ENCODE measurements at regions not wholly inside any gene's neighbourhood (a gene's known extent, or its start where the extent isn't known, plus 50 kb on each side); places are given as distances from the start of the nearest gene placed in this dataset.

- 87% methylated on average over 2 of the region's 2 CpGs for WGBS, 2 donors
- no peaks in the 10 kb centered on the region for H3K9me3 ChIP-seq (ENCODE audit: control insufficient read depth in 2 of 2, insufficient read depth in 1 of 2, low read depth in 1 of 2, low read length in 1 of 2)
- no peaks in the 10 kb centered on the region for H3K27me3 ChIP-seq (ENCODE audit: control insufficient read depth in 1 of 2, insufficient read depth in 2 of 2, low read length in 2 of 2)
- no peak overlapping the region for H3K27ac ChIP-seq (ENCODE audit: low read depth in 2 of 2, low read length in 1 of 2)
- H3K4me3 ChIP-seq (ENCODE audit: low read depth in 1 of 2, low read length in 2 of 2) = no peak overlapping the region
- H3K36me3 ChIP-seq (ENCODE audit: control insufficient read depth in 2 of 2, insufficient read depth in 2 of 2, low read length in 1 of 2) = no peaks in the 10 kb centered on the region
- H3K4me1 ChIP-seq (ENCODE audit: control insufficient read depth in 2 of 2, insufficient read depth in 2 of 2, low read length in 1 of 2) = peaks cover 0 to 5% of the 10 kb centered on the region in 2 donors
These were observed 66.8 kb downstream of the NIBAN1 start for GRCh38 chr1:184907500-184907899.

DNA sequence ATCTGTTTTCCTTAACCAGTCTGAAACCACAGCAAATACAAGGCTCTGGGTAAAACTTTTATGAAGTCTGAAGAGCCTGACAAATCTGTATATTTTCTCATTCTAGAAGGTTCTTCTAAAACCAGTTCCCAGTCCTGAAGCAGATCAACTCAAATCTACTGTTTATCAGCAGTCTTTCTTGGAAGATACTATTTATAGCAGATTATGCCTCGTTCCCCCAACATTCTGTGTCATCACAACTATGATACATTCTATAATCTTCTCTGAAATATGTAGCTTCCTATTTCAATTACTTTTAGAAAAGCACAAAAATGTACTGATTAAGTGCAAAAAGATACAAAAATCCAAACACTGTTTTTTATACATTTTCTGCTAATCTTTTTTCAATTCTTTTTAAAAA lies 67.5 kb downstream of the NIBAN1 start:
- Histone ChIP-seq H3K9me3 (ENCODE audit: control insufficient read depth in 2 of 2, insufficient read depth in 1 of 2, low read depth in 1 of 2, low read length in 1 of 2) (no peaks in the 10 kb centered on the region), H3K27me3 (ENCODE audit: control insufficient read depth in 1 of 2, insufficient read depth in 2 of 2, low read length in 2 of 2) (no peaks in the 10 kb centered on the region), H3K4me3 (ENCODE audit: low read depth in 1 of 2, low read length in 2 of 2) (no peak overlapping the region), H3K4me1 (ENCODE audit: control insufficient read depth in 2 of 2, insufficient read depth in 2 of 2, low read length in 1 of 2) (peaks cover 0 to 5% of the 10 kb centered on the region in 2 donors), H3K27ac (ENCODE audit: low read depth in 2 of 2, low read length in 1 of 2) (no peak overlapping the region), H3K36me3 (ENCODE audit: control insufficient read depth in 2 of 2, insufficient read depth in 2 of 2, low read length in 1 of 2) (no peaks in the 10 kb centered on the region)
- WGBS, 2 donors = 55 to 63% methylated on average over 1 of the region's 1 CpG

DNA sequence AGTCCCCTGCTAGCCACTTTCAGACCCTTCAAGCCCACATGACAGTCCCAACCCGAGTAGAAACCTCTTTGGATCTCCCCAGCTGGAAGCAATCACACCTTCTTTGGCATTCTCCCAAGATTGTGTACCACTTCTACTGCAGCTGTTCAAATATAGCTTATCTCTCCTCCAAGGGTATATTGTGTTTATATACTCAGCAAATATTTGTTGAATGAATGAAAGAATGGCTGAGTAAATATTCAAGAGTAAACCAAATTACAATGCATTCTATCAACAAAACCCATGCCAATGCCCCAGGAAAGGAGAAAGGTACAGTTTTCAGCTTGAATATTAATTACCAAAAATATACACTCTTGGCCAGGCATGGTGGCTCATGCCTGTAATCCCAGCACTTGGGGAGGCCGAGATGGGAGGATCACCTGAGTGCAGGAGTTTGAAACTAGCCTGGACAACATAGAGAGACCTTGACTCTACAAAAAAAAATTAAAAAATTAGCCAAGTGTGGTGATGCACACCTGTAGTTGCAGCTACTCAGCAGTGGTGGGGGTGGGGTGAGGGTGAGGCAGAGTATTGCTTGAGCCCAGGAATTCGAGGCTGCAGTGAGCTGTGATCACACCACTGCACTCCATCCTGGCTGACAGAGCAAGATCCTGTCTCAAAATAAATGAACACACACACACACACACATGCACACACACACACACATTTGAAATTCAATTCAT lies 68.5 kb downstream of the NIBAN1 start:
- Histone ChIP-seq H3K9me3 (ENCODE audit: control insufficient read depth in 2 of 2, insufficient read depth in 1 of 2, low read depth in 1 of 2, low read length in 1 of 2) (no peaks in the 10 kb centered on the region), H3K4me1 (ENCODE audit: control insufficient read depth in 2 of 2, insufficient read depth in 2 of 2, low read length in 1 of 2) (peaks cover 0 to 5% of the 10 kb centered on the region in 2 donors), H3K36me3 (ENCODE audit: control insufficient read depth in 2 of 2, insufficient read depth in 2 of 2, low read length in 1 of 2) (no peaks in the 10 kb centered on the region), H3K4me3 (ENCODE audit: low read depth in 1 of 2, low read length in 2 of 2) (no peak overlapping the region), H3K27me3 (ENCODE audit: control insufficient read depth in 1 of 2, insufficient read depth in 2 of 2, low read length in 2 of 2) (no peaks in the 10 kb centered on the region), H3K27ac (ENCODE audit: low read depth in 2 of 2, low read length in 1 of 2) (peak overlapping the region in 1 of 2 donors; percentile 49)
- 50 to 55% methylated on average over 3 of the region's 3 CpGs for WGBS, 2 donors

DNA sequence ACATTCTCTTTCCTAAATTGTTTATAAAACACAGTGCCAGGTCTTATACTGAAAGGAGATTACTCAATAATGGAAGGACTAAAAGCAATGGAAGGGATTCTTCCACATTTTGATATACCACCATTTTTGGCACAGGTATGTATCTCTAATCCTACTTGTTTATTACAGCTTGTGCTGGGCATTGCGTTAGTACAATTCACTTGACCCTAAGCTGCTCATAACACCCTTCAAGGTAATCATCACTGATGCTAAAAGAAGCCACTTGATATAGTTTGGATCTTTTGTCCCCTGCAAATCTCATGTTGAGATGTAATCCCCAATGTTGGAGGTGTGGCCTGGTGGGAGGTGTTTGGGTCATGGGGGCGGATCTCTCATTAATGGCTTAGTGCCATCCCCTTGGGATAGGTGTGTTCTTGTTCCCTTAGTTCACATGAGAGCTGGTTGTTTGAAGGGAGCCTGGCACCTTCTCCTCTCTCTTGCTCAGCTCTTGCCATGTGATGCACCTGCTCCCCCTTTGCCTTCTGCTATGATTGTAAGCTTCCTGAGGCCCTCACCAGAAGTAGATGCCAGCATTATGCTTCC lies 71.1 kb downstream of the NIBAN1 start:
- Histone ChIP-seq H3K36me3 (ENCODE audit: control insufficient read depth in 2 of 2, insufficient read depth in 2 of 2, low read length in 1 of 2) (no peaks in the 10 kb centered on the region), H3K4me1 (ENCODE audit: control insufficient read depth in 2 of 2, insufficient read depth in 2 of 2, low read length in 1 of 2) (peaks cover 0 to 5% of the 10 kb centered on the region in 2 donors), H3K4me3 (ENCODE audit: low read depth in 1 of 2, low read length in 2 of 2) (no peak overlapping the region), H3K27ac (ENCODE audit: low read depth in 2 of 2, low read length in 1 of 2) (peak overlapping the region; percentile 27 to 35), H3K9me3 (ENCODE audit: control insufficient read depth in 2 of 2, insufficient read depth in 1 of 2, low read depth in 1 of 2, low read length in 1 of 2) (no peaks in the 10 kb centered on the region), H3K27me3 (ENCODE audit: control insufficient read depth in 1 of 2, insufficient read depth in 2 of 2, low read length in 2 of 2) (no peaks in the 10 kb centered on the region)
- 78 to 83% methylated on average over 2 of the region's 2 CpGs for WGBS, 2 donors

GRCh38 chr1:184900507-184900906 lies 73.8 kb downstream of the NIBAN1 start:
- H3K4me1 ChIP-seq (ENCODE audit: control insufficient read depth in 2 of 2, insufficient read depth in 2 of 2, low read length in 1 of 2) = peaks cover 0 to 5% of the 10 kb centered on the region in 2 donors
- WGBS, 2 donors = 93 to 96% methylated on average over 4 of the region's 4 CpGs
- no peaks in the 10 kb centered on the region for H3K27me3 ChIP-seq (ENCODE audit: control insufficient read depth in 1 of 2, insufficient read depth in 2 of 2, low read length in 2 of 2)
- no peak overlapping the region for H3K4me3 ChIP-seq (ENCODE audit: low read depth in 1 of 2, low read length in 2 of 2)
- H3K36me3 ChIP-seq (ENCODE audit: control insufficient read depth in 2 of 2, insufficient read depth in 2 of 2, low read length in 1 of 2) = peaks cover 0 to 4% of the 10 kb centered on the region in 2 donors
- no peaks in the 10 kb centered on the region for H3K9me3 ChIP-seq (ENCODE audit: control insufficient read depth in 2 of 2, insufficient read depth in 1 of 2, low read depth in 1 of 2, low read length in 1 of 2)
- no peak overlapping the region for H3K27ac ChIP-seq (ENCODE audit: low read depth in 2 of 2, low read length in 1 of 2)

- 81 to 98% methylated on average over 2 of the region's 2 CpGs for WGBS, 2 donors
- Histone ChIP-seq H3K4me1 (ENCODE audit: control insufficient read depth in 2 of 2, insufficient read depth in 2 of 2, low read length in 1 of 2) (no peaks in the 10 kb centered on the region), H3K27me3 (ENCODE audit: control insufficient read depth in 1 of 2, insufficient read depth in 2 of 2, low read length in 2 of 2) (no peaks in the 10 kb centered on the region), H3K4me3 (ENCODE audit: low read depth in 1 of 2, low read length in 2 of 2) (no peak overlapping the region), H3K9me3 (ENCODE audit: control insufficient read depth in 2 of 2, insufficient read depth in 1 of 2, low read depth in 1 of 2, low read length in 1 of 2) (no peaks in the 10 kb centered on the region), H3K27ac (ENCODE audit: low read depth in 2 of 2, low read length in 1 of 2) (no peak overlapping the region), H3K36me3 (ENCODE audit: control insufficient read depth in 2 of 2, insufficient read depth in 2 of 2, low read length in 1 of 2) (peaks cover 0 to 4% of the 10 kb centered on the region in 2 donors)
These were observed 78.3 kb downstream of the NIBAN1 start for GRCh38 chr1:184896000-184896399.

DNA sequence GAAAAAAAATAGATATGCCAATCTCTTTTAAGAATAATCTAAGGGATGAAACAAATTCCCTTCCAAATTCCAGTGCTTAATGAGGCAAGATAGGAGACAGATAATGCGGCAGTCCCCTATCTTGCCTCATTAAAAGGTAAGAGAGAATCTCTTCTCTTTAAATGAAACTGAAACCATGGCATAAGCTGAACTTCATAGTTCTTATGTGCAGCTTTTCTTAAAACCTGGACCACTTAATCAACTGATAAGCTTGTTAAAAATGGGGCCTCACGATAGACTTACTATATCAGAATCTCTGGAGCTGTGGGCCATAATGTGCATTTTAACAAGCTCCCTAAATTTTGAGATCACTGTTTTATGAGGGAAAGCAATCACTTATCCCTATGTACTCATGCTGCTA lies 79.2 kb downstream of the NIBAN1 start:
- Histone ChIP-seq H3K9me3 (ENCODE audit: control insufficient read depth in 2 of 2, insufficient read depth in 1 of 2, low read depth in 1 of 2, low read length in 1 of 2) (no peaks in the 10 kb centered on the region), H3K27me3 (ENCODE audit: control insufficient read depth in 1 of 2, insufficient read depth in 2 of 2, low read length in 2 of 2) (no peaks in the 10 kb centered on the region), H3K4me3 (ENCODE audit: low read depth in 1 of 2, low read length in 2 of 2) (no peak overlapping the region), H3K4me1 (ENCODE audit: control insufficient read depth in 2 of 2, insufficient read depth in 2 of 2, low read length in 1 of 2) (no peaks in the 10 kb centered on the region), H3K36me3 (ENCODE audit: control insufficient read depth in 2 of 2, insufficient read depth in 2 of 2, low read length in 1 of 2) (peaks cover 0 to 4% of the 10 kb centered on the region in 2 donors), H3K27ac (ENCODE audit: low read depth in 2 of 2, low read length in 1 of 2) (no peak overlapping the region)
- 69 to 86% methylated on average over 2 of the region's 2 CpGs for WGBS, 2 donors

DNA sequence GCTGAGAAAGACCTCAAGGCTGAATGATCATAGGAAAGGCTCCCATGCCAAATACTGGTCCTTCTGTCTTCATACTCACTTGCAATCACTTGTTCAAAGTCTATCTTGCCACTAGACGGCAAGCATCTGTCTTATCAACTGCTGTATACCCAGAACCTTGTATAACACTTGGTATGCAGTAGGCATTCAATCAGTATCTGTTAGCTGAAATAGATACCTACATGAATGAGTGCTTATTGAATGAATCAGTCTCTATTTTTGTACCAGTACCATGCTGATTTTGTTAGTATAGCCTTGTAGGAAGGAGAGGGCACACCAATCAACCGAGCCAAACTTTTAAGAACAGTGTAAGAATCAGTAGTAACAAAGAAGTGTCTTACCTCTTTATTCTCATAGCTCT lies 80.6 kb downstream of the NIBAN1 start:
- 87 to 97% methylated on average over 2 of the region's 2 CpGs for WGBS, 2 donors
- Histone ChIP-seq H3K36me3 (ENCODE audit: control insufficient read depth in 2 of 2, insufficient read depth in 2 of 2, low read length in 1 of 2) (peaks cover 0 to 4% of the 10 kb centered on the region in 2 donors), H3K27ac (ENCODE audit: low read depth in 2 of 2, low read length in 1 of 2) (no peak overlapping the region), H3K4me3 (ENCODE audit: low read depth in 1 of 2, low read length in 2 of 2) (no peak overlapping the region), H3K4me1 (ENCODE audit: control insufficient read depth in 2 of 2, insufficient read depth in 2 of 2, low read length in 1 of 2) (no peaks in the 10 kb centered on the region), H3K27me3 (ENCODE audit: control insufficient read depth in 1 of 2, insufficient read depth in 2 of 2, low read length in 2 of 2) (no peaks in the 10 kb centered on the region), H3K9me3 (ENCODE audit: control insufficient read depth in 2 of 2, insufficient read depth in 1 of 2, low read depth in 1 of 2, low read length in 1 of 2) (no peaks in the 10 kb centered on the region)

- H3K9me3 ChIP-seq (ENCODE audit: control insufficient read depth in 2 of 2, insufficient read depth in 1 of 2, low read depth in 1 of 2, low read length in 1 of 2) = no peaks in the 10 kb centered on the region
- WGBS, 2 donors = 70 to 75% methylated on average over 4 of the region's 4 CpGs
- H3K4me3 ChIP-seq (ENCODE audit: low read depth in 1 of 2, low read length in 2 of 2) = no peak overlapping the region
- no peaks in the 10 kb centered on the region for H3K36me3 ChIP-seq (ENCODE audit: control insufficient read depth in 2 of 2, insufficient read depth in 2 of 2, low read length in 1 of 2)
- no peaks in the 10 kb centered on the region for H3K27me3 ChIP-seq (ENCODE audit: control insufficient read depth in 1 of 2, insufficient read depth in 2 of 2, low read length in 2 of 2)
- no peak overlapping the region for H3K27ac ChIP-seq (ENCODE audit: low read depth in 2 of 2, low read length in 1 of 2)
- H3K4me1 ChIP-seq (ENCODE audit: control insufficient read depth in 2 of 2, insufficient read depth in 2 of 2, low read length in 1 of 2) = no peaks in the 10 kb centered on the region
These were observed 82.2 kb downstream of the NIBAN1 start for GRCh38 chr1:184892116-184892515.

DNA sequence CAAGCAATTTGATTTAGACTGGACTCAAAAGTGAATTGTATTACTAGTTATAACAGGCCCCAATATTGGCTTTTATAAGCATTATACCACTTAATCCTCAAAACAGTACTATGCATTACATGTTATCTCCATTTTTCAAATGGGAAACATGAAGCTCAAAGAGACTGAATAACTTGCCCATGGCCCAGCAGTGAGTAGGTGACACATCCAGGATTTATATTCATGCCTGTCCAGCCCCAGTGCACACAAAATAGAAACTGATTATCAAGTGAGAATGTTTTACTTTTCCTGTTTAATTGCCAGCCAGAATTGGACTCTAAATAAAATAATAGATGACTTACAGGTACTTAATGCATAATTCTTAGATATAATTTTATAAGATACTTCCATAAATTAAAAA lies 82.9 kb downstream of the NIBAN1 start:
- no peak overlapping the region for H3K27ac ChIP-seq (ENCODE audit: low read depth in 2 of 2, low read length in 1 of 2)
- H3K4me3 ChIP-seq (ENCODE audit: low read depth in 1 of 2, low read length in 2 of 2) = no peak overlapping the region

More for the DNA sequence above, 82.9 kb downstream of the NIBAN1 start:
- Histone ChIP-seq H3K36me3 (ENCODE audit: control insufficient read depth in 2 of 2, insufficient read depth in 2 of 2, low read length in 1 of 2) (no peaks in the 10 kb centered on the region), H3K4me1 (ENCODE audit: control insufficient read depth in 2 of 2, insufficient read depth in 2 of 2, low read length in 1 of 2) (no peaks in the 10 kb centered on the region), H3K9me3 (ENCODE audit: control insufficient read depth in 2 of 2, insufficient read depth in 1 of 2, low read depth in 1 of 2, low read length in 1 of 2) (no peaks in the 10 kb centered on the region), H3K27me3 (ENCODE audit: control insufficient read depth in 1 of 2, insufficient read depth in 2 of 2, low read length in 2 of 2) (no peaks in the 10 kb centered on the region)
